Cardiac fibroblast (primary cell): ENCODE measurements at regions not wholly inside any gene's neighbourhood (a gene's known extent, or its start where the extent isn't known, plus 50 kb on each side); places are given as distances from the start of the nearest gene placed in this dataset.
A peak's percentile ranks its signal among the peaks of the same experiment; 100 is the strongest.

Experiments used
- DNase-seq, 2 donors: peaks; one replicate each; pipeline versions ENCODE4 v3.0.0 to v3.0.0-alpha.2; 2010; ENCODE audit warnings: low read depth in 2 of 2
- H3K4me3 ChIP-seq, 2 donors: replicated peaks in 1 of 2; 1 replicate in 1 of 2; 2 replicates in 1 of 2; pipeline ENCODE4 v1.5.1; 2011; ENCODE audit warnings: low read depth in 2 of 2, low read length in 2 of 2, mild to moderate bottlenecking in 2 of 2, moderate library complexity in 1 of 2
- TF ChIP-seq, protein P1 (sequence below): IDR thresholded peaks from one replicate; pipeline ENCODE4 v1.5.1; 2011; ENCODE audit warnings: low read depth, mild to moderate bottlenecking, low read length, inconsistent platforms

DNA sequence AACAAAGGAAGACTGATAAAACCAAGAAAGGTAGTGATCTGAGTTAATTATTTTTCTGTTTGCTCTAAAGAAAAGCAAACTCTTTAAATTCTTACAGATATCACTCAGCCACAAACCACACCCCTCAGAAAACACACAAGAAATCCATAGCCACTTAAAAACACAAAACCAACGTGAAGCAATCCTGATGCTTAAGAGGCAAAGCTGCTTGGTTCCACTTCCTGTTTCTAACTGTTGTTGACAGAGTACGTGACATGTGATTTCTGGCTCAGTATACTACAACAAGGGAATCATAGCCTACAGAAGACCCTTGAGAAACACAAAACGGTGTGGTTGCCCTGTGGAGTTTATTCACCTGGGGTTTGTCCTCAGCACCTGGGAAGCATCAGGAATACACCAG, 240.9 kb upstream of the APCDD1 start:
- peak; percentile 53 to 71 for DNase-seq
- TF ChIP-seq, protein P1, sequence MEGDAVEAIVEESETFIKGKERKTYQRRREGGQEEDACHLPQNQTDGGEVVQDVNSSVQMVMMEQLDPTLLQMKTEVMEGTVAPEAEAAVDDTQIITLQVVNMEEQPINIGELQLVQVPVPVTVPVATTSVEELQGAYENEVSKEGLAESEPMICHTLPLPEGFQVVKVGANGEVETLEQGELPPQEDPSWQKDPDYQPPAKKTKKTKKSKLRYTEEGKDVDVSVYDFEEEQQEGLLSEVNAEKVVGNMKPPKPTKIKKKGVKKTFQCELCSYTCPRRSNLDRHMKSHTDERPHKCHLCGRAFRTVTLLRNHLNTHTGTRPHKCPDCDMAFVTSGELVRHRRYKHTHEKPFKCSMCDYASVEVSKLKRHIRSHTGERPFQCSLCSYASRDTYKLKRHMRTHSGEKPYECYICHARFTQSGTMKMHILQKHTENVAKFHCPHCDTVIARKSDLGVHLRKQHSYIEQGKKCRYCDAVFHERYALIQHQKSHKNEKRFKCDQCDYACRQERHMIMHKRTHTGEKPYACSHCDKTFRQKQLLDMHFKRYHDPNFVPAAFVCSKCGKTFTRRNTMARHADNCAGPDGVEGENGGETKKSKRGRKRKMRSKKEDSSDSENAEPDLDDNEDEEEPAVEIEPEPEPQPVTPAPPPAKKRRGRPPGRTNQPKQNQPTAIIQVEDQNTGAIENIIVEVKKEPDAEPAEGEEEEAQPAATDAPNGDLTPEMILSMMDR = no peak
- no peak overlapping the region for H3K4me3 ChIP-seq

DNA sequence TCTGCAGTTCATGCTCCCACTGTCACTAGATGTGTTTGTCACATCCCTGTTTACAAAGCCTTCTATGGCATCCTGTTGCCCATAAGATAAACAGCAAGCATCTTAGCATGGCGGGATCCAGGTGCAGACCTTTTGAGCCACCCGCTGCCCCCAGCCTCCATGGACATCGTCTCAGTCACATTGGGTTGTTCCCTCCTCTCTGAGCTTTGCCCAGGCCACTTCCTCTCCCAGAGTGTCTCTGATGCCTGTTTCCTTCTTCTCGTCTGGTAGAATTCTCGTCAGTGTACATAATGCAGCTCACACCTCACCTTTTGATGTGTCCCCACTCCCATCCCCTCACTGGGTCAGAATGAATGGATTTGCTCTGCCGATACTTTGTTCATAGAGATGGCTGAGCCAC, 239.0 kb upstream of the APCDD1 start:
- no peak for DNase-seq

DNA sequence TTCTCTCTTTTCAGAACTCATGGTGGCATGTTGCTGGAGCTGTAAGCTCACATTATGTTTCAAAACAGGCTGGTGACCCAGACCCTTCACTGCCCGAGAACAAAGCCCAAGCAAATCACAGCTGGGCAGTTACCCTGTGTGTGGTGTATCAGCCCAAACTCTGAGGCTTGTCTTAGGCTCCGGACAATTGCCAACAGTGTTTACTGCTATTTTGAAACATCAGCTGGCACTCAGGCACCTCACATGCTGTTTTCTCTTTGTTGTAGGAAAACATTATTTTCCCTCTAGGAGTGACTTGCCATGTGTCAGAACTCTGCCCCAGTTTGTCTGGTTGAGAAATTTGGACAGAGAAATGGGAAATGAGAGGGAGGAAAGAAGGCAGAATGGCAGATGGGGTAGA, 237.6 kb upstream of the APCDD1 start:
- no peak overlapping the region for H3K4me3 ChIP-seq
- TF ChIP-seq, protein P1 = no peak
- DNase-seq = no peak

More for the DNA sequence above, 239.0 kb upstream of the APCDD1 start:
- no peak overlapping the region for H3K4me3 ChIP-seq
- TF ChIP-seq, protein P1 = no peak

DNA sequence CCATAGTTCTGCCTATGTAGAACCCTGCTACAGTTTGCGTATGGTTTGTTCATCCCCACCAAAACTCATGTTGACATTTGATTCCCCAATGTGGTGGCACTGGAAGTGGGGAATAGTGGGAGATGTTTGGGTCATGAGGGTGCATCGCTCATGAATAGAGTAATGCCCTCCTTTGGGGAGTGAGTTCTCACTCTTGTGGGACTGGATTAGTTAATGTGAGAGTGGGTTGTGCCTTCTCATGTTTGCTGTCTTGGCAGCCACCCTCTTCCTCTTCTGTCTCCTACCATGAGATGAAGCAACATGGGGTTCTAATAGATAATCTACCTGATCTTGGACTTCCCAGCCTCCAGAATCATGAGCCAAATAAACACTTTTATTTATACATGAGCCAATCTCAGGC, 237.2 kb upstream of the APCDD1 start:
- DNase-seq = no peak
- no peak overlapping the region for H3K4me3 ChIP-seq
- TF ChIP-seq, protein P1 = no peak

DNA sequence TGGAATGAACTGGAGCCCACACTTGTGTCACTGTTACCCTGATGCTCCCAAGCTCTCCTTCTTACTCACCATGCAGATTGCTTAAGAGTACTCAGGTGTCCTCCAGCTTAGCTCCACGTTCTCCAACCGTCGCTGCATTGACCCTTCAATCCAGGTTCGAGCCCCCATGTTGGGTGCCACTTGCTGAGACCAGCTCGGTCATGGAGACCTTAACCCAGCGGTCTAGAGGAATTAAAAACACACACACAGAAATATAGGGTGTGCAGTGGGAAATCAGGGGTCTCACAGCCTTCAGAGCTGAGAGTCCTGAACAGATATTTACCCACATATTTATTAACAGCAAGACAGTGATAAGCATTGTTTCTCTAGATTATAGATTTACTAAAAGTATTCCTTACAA, 229.1 kb upstream of the APCDD1 start:
- TF ChIP-seq, protein P1 = no peak
- DNase-seq = no peak
- H3K4me3 ChIP-seq = no peak overlapping the region

DNA sequence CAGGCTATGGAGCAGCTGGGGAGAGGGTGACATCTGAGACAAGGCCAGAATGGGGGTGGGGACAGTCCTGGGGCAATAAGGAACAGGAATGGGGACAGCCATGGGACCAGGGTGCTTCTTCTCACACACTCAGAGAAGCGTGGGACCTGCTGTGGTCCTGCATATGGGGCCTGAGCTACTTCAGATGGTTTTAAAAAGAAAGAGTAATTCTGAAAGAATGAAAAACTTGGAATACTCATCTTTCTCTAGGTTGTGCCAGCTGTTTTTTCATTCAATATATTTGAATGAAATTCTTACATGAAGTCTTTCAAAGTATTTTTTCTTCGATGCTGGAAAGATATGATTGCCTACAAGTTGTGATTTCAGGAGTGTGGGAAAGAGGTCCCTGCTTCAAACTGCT, 227.5 kb upstream of the APCDD1 start:
- H3K4me3 ChIP-seq = no peak overlapping the region
- TF ChIP-seq, protein P1 = no peak
- DNase-seq = no peak

DNA sequence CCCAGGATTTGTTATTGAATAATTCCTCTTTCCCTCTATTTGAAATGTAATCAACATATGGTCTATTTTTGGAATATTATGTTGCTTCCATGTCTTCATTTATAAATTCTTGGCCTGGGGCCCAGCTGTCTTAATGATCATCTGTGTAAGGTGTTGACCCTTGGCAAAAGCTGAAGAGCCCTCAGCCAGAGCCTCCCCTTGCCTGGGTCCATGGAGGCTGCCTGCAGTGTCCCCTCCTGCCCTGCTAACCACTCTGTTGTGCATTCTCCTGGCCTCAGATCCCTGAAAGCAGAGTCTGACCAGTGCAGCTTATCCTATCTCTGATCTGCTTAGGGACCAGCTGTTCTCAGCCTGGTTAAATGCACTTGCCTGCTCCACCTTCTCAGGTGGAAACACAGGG, 226.1 kb upstream of the APCDD1 start:
- no peak for DNase-seq
- TF ChIP-seq, protein P1 = no peak
- H3K4me3 ChIP-seq = no peak overlapping the region
